H1 (cell line): ENCODE measurements at regions not wholly inside any gene's neighbourhood (a gene's known extent, or its start where the extent isn't known, plus 50 kb on each side); places are given as distances from the start of the nearest gene placed in this dataset.

Source experiments
- CTCF ChIA-PET: fragments of 300-600 bp; sonication (Branson Sonifier 250); formaldehyde crosslinking; loops from one replicate; lab custom pipeline; 2021; ENCODE audit not compliant: partially characterized antibody; lab: Charles Lee
- POLR2A ChIA-PET: fragments of 300-600 bp; sonication (Branson Sonifier 250); formaldehyde crosslinking; loops from one replicate; lab custom pipeline; 2021; ENCODE audit warnings: inconsistent platforms; ENCODE audit not compliant: partially characterized antibody; lab: Charles Lee
- DNase-seq, 2 experiments: peaks; one replicate each; pipeline versions ENCODE4 v3.0.0 to v3.0.0-alpha.2; 2010 to 2022; ENCODE audit warnings: low spot score in 2 of 2, low read depth in 1 of 2, mixed read lengths in 1 of 2
- FAIRE-seq: peaks from 2 replicates; lab custom pipeline; 2011; peaks lifted over from hg19 to GRCh38; lab: Jason Lieb, UNC
- H2AFZ ChIP-seq: 2 replicates; pipeline ENCODE4 v1.8.1; 2012; ENCODE audit warnings: low read length, inconsistent platforms
- H2AK5ac ChIP-seq: 2 replicates; pipeline ENCODE4 v1.6.1; 2013; ENCODE audit warnings: low read depth, low read length
- H2BK120ac ChIP-seq: replicated peaks from 2 replicates; pipeline ENCODE3; 2013; ENCODE audit warnings: low read depth, low read length, inconsistent platforms
- H2BK12ac ChIP-seq: 2 replicates; pipeline ENCODE4 v1.6.1; 2013; ENCODE audit warnings: low read depth, low read length
- H2BK15ac ChIP-seq: 2 replicates; pipeline ENCODE4 v1.6.1; 2013; ENCODE audit warnings: low read length
- H2BK20ac ChIP-seq: 2 replicates; pipeline ENCODE4 v1.6.1; 2013; ENCODE audit warnings: low read length
- H2BK5ac ChIP-seq: 2 replicates; pipeline ENCODE4 v1.6.1; 2013; ENCODE audit warnings: low read depth, low read length
- H3K14ac ChIP-seq: 2 replicates; pipeline ENCODE4 v1.6.1; 2013; ENCODE audit warnings: inconsistent platforms; ENCODE audit not compliant: insufficient read length
- H3K18ac ChIP-seq: 2 replicates; pipeline ENCODE4 v1.6.1; 2013; ENCODE audit warnings: low read length; ENCODE audit errors: extremely low read depth
- H3K23ac ChIP-seq: 2 replicates; pipeline ENCODE4 v1.6.1; 2013; ENCODE audit warnings: inconsistent platforms; ENCODE audit not compliant: insufficient read length
- H3K23me2 ChIP-seq: 2 replicates; pipeline ENCODE4 v1.6.1; 2013; ENCODE audit warnings: low read depth, low read length
- H3K27ac ChIP-seq: 2 replicates; pipeline ENCODE4 v1.6.1; 2011; ENCODE audit warnings: low read depth, low read length, inconsistent platforms
- H3K27me3 ChIP-seq, 4 experiments: replicated peaks in 1 of 4; 1 replicate in 1 of 4; 2 replicates in 3 of 4; pipeline versions ENCODE4 v1.6.1 to v1.8.1; 2011 to 2013; ENCODE audit warnings: low read length in 3 of 4, mild to moderate bottlenecking in 3 of 4, inconsistent platforms in 2 of 4, mixed read lengths in 2 of 4, moderate library complexity in 1 of 4; ENCODE audit not compliant: control insufficient read depth in 3 of 4, insufficient read depth in 3 of 4; ENCODE audit errors: extremely low read depth in 1 of 4
- H3K36me3 ChIP-seq, 4 experiments: 2 replicates each; pipeline versions ENCODE4 v1.6.1 to v1.8.1; 2011 to 2013; ENCODE audit warnings: mild to moderate bottlenecking in 4 of 4, low read length in 3 of 4, moderate library complexity in 2 of 4, control low read depth in 1 of 4, inconsistent platforms in 1 of 4; ENCODE audit not compliant: insufficient read depth in 4 of 4, control insufficient read depth in 2 of 4
- H3K4ac ChIP-seq: replicated peaks from 2 replicates; pipeline ENCODE3; 2013; ENCODE audit warnings: low read length, low read depth, mixed read lengths, inconsistent platforms; ENCODE audit not compliant: insufficient read length
- H3K4me1 ChIP-seq, 4 experiments: replicated peaks in 1 of 4; 1 replicate in 1 of 4; 2 replicates in 3 of 4; pipeline versions ENCODE4 v1.6.1 to v1.8.1; 2011 to 2013; ENCODE audit warnings: low read length in 3 of 4, inconsistent platforms in 2 of 4, mixed read lengths in 1 of 4; ENCODE audit not compliant: insufficient read depth in 4 of 4, control insufficient read depth in 3 of 4
- H3K4me2 ChIP-seq, 2 experiments: 2 replicates each; pipeline versions ENCODE4 v1.6.1 to v1.8.1; 2011 to 2013; ENCODE audit warnings: low read depth in 2 of 2, low read length in 2 of 2, control low read depth in 1 of 2, inconsistent platforms in 1 of 2, mild to moderate bottlenecking in 1 of 2; ENCODE audit not compliant: insufficient read depth in 1 of 2
- H3K4me3 ChIP-seq, 4 experiments: fragments of 200-600, 300-600 bp in 1 of 4; sonication (generic), shearing (Covaris generic), sonication (Bioruptor Twin) in 1 of 4; 2 replicates each; pipeline versions ENCODE4 v1.5.1 to v1.8.1; 2011 to 2016; ENCODE audit warnings: low read length in 4 of 4, low read depth in 3 of 4, control low read depth in 2 of 4, inconsistent platforms in 2 of 4, mild to moderate bottlenecking in 2 of 4, mixed read lengths in 1 of 4, moderate library complexity in 1 of 4; ENCODE audit not compliant: insufficient read depth in 2 of 4; ENCODE audit errors: extremely low read depth in 1 of 4
- H3K56ac ChIP-seq: replicated peaks from 2 replicates; pipeline ENCODE3; 2013; ENCODE audit warnings: low read depth, mild to moderate bottlenecking, mixed read lengths, low read length, inconsistent platforms; ENCODE audit not compliant: insufficient read length
- H3K79me1 ChIP-seq: 2 replicates; pipeline ENCODE4 v1.6.1; 2013; ENCODE audit warnings: low read depth, low read length, control low read depth
- H3K79me2 ChIP-seq, 2 experiments: 2 replicates each; pipeline versions ENCODE4 v1.6.1 to v1.8.1; 2012 to 2013; ENCODE audit warnings: low read length in 2 of 2, mild to moderate bottlenecking in 2 of 2, inconsistent platforms in 1 of 2; ENCODE audit not compliant: insufficient read depth in 2 of 2, control insufficient read depth in 1 of 2
- H3K9ac ChIP-seq, 4 experiments: replicated peaks in 1 of 4; 1 replicate in 1 of 4; 2 replicates in 3 of 4; pipeline versions ENCODE4 v1.6.1 to v1.8.1; 2011 to 2013; ENCODE audit warnings: low read depth in 3 of 4, low read length in 3 of 4, control low read depth in 2 of 4, mild to moderate bottlenecking in 2 of 4, moderate library complexity in 2 of 4, inconsistent platforms in 1 of 4; ENCODE audit errors: extremely low read depth in 1 of 4
- H3K9me3 ChIP-seq, 2 experiments: 2 replicates each; pipeline versions ENCODE4 v1.6.1 to v1.8.1; 2012 to 2013; ENCODE audit warnings: mild to moderate bottlenecking in 2 of 2, moderate library complexity in 2 of 2, control low read depth in 1 of 2, inconsistent platforms in 1 of 2, low read depth in 1 of 2, low read length in 1 of 2, mixed read lengths in 1 of 2; ENCODE audit not compliant: insufficient read depth in 2 of 2
- H4K20me1 ChIP-seq, 2 experiments: replicated peaks in 1 of 2; 2 replicates each; pipeline versions ENCODE3 to v1.8.1; 2011 to 2013; ENCODE audit warnings: inconsistent platforms in 2 of 2, low read length in 2 of 2, mild to moderate bottlenecking in 1 of 2; ENCODE audit not compliant: insufficient read depth in 2 of 2, control insufficient read depth in 1 of 2
- H4K5ac ChIP-seq: 2 replicates; pipeline ENCODE4 v1.6.1; 2013; ENCODE audit warnings: low read length, low read depth, mixed read lengths, inconsistent platforms; ENCODE audit not compliant: insufficient read length
- H4K8ac ChIP-seq: 2 replicates; pipeline ENCODE4 v1.8.0; 2013; ENCODE audit warnings: mild to moderate bottlenecking, moderate library complexity, low read length, inconsistent platforms; ENCODE audit not compliant: insufficient read depth; ENCODE audit errors: extremely low read depth
- H4K91ac ChIP-seq: replicated peaks from 2 replicates; pipeline ENCODE3; 2013; ENCODE audit warnings: low read length, mixed read lengths, inconsistent platforms; ENCODE audit not compliant: insufficient read length
- CEBPB ChIP-seq: IDR thresholded peaks from 2 replicates; pipeline ENCODE4 v1.6.1; 2012; ENCODE audit warnings: low read depth, low read length
- KDM4A ChIP-seq: IDR thresholded peaks from one replicate; pipeline ENCODE4 v1.7.1; 2012; ENCODE audit warnings: low read depth, mild to moderate bottlenecking, moderate library complexity, low read length, inconsistent platforms; ENCODE audit not compliant: severe bottlenecking
- MAFK ChIP-seq: IDR thresholded peaks from 2 replicates; pipeline ENCODE4 v1.6.1; 2012; ENCODE audit warnings: low read depth, mild to moderate bottlenecking, improper control_type of control experiment, low read length
- RAD21 ChIP-seq, 2 experiments: IDR thresholded peaks in 1 of 2; conservative IDR thresholded peaks in 1 of 2; 2 replicates each; pipeline ENCODE4 v1.6.1; 2011; ENCODE audit warnings: low read depth in 2 of 2, low read length in 2 of 2, improper control_type of control experiment in 1 of 2, inconsistent platforms in 1 of 2, mild to moderate bottlenecking in 1 of 2, moderate library complexity in 1 of 2
- WGBS, 2 experiments: shearing (Covaris generic) in 1 of 2; methylation state at CpG; one replicate each; pipeline versions ENCODE4 v1.1.6 to v1.1.7; 2013 to 2015; ENCODE audit warnings: low lambda C conversion rate in 2 of 2, mixed read lengths in 2 of 2, inconsistent platforms in 1 of 2, low coverage in 1 of 2, missing lambda C conversion rate in 1 of 2; ENCODE audit not compliant: insufficient replicate concordance in 2 of 2, insufficient coverage in 1 of 2, insufficient read length in 1 of 2; ENCODE audit errors: extremely low coverage in 1 of 2, missing lambda C conversion rate in 1 of 2; 5-methylcytosine and 5-hydroxymethylcytosine counted together
- TF ChIP-seq, protein P1 (sequence below): IDR thresholded peaks from 2 replicates; pipeline ENCODE4 v1.6.1; 2011; ENCODE audit warnings: low read length, improper control_type of control experiment
- TF ChIP-seq, protein P2 (sequence below), 3 experiments: IDR thresholded peaks; 1 replicate in 2 of 3; 2 replicates in 1 of 3; pipeline versions ENCODE4 v1.5.1 to v1.6.1; 2011; ENCODE audit warnings: low read length in 3 of 3, mild to moderate bottlenecking in 3 of 3, inconsistent platforms in 2 of 3, low read depth in 1 of 3, moderate library complexity in 1 of 3; ENCODE audit not compliant: insufficient read depth in 1 of 3; ENCODE audit errors: control extremely low read depth in 1 of 3

DNA sequence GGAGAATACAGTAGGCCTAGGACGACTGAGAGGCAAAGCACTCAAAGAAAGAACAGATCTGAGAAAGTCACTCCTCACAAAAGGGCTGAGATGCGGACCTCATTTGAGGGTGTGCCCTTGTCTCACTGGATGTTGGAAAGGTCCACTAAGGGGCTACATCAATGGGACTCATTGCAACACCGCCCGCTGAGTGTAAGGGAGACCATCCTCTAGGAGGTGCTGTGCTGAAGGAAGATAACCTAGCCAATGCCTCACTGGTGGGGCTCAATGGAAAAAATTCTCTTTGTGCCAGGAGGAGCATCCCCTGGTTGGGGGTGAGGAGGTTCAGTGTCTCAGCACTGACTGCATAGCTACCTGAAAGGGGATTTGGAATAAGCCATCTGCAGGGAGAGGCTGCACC is 758.7 kb upstream of the CELF2 start:
- no peaks in the 10 kb centered on the region for H3K23me2 ChIP-seq
- H3K27ac ChIP-seq, result no peak overlapping the region
- H3K23ac ChIP-seq, result no peak overlapping the region
- no peak overlapping the region for H2BK120ac ChIP-seq
- no peak overlapping the region for H2BK15ac ChIP-seq
- TF ChIP-seq RAD21 (IDR thresholded peaks at IDR 0.05 in 1 of 2, conservative IDR thresholded peaks at IDR 0.05 in 1 of 2; ENCODE audit: low read depth in 2 of 2, low read length in 2 of 2) (peak; percentile 13 to 23; a peak in 3 of 4 replicates), KDM4A (no peak), CEBPB (0 out of 2 replicates have a peak, but pooled peaks have one; percentile 22), MAFK (no peak)
- TF ChIP-seq, protein P1, sequence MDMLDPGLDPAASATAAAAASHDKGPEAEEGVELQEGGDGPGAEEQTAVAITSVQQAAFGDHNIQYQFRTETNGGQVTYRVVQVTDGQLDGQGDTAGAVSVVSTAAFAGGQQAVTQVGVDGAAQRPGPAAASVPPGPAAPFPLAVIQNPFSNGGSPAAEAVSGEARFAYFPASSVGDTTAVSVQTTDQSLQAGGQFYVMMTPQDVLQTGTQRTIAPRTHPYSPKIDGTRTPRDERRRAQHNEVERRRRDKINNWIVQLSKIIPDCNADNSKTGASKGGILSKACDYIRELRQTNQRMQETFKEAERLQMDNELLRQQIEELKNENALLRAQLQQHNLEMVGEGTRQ, result no peak
- TF ChIP-seq, protein P2, sequence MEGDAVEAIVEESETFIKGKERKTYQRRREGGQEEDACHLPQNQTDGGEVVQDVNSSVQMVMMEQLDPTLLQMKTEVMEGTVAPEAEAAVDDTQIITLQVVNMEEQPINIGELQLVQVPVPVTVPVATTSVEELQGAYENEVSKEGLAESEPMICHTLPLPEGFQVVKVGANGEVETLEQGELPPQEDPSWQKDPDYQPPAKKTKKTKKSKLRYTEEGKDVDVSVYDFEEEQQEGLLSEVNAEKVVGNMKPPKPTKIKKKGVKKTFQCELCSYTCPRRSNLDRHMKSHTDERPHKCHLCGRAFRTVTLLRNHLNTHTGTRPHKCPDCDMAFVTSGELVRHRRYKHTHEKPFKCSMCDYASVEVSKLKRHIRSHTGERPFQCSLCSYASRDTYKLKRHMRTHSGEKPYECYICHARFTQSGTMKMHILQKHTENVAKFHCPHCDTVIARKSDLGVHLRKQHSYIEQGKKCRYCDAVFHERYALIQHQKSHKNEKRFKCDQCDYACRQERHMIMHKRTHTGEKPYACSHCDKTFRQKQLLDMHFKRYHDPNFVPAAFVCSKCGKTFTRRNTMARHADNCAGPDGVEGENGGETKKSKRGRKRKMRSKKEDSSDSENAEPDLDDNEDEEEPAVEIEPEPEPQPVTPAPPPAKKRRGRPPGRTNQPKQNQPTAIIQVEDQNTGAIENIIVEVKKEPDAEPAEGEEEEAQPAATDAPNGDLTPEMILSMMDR (IDR thresholded peaks at IDR 0.05; ENCODE audit: control extremely low read depth in 1 of 3, insufficient read depth in 1 of 3, low read depth in 1 of 3, low read length in 3 of 3), result peak in 1 of 3 experiments; percentile 43; a peak in 1 of 4 replicates
- H3K4me1 ChIP-seq, result no peaks in the 10 kb centered on the region
- H3K14ac ChIP-seq, result no peak overlapping the region
- ChIA-PET CTCF (interaction anchor here (1.0 kb wide), 2 partner anchors 37 to 48 kb away, joined by 3 read pairs; no protein-coding TSS in a partner anchor), POLR2A (no interaction called here)
- H3K18ac ChIP-seq, result no peak overlapping the region
- H2BK20ac ChIP-seq, result no peak overlapping the region
- H3K79me2 ChIP-seq, result no peaks in the 10 kb centered on the region
- H3K4me3 ChIP-seq, result no peak overlapping the region
- H3K4me2 ChIP-seq, result no peak overlapping the region
- H4K91ac ChIP-seq, result no peak overlapping the region
- no peak for FAIRE-seq
- H2BK5ac ChIP-seq, result no peak overlapping the region
- H2AFZ ChIP-seq, result no peak overlapping the region
- H2BK12ac ChIP-seq, result no peak overlapping the region
- H3K27me3 ChIP-seq, result no peaks in the 10 kb centered on the region
- 98% methylated on average over 4 of the region's 4 CpGs; no CpG with 5 or more reads in 1 of the 2 experiments for WGBS, 2 experiments
- H3K9ac ChIP-seq, result no peak overlapping the region
- H3K9me3 ChIP-seq, result peaks cover 5 to 8% of the 10 kb centered on the region in 2 experiments; a peak in 2 of 4 replicates
- H3K36me3 ChIP-seq, result no peaks in the 10 kb centered on the region
- no peaks in the 10 kb centered on the region for H4K20me1 ChIP-seq
- DNase-seq, result no peak
- H3K56ac ChIP-seq, result no peak overlapping the region
- no peak overlapping the region for H2AK5ac ChIP-seq
- no peak overlapping the region for H4K5ac ChIP-seq
- H3K4ac ChIP-seq, result no peak overlapping the region
- no peaks in the 10 kb centered on the region for H3K79me1 ChIP-seq
- H4K8ac ChIP-seq, result no peak overlapping the region
